Memory B cell (primary cell): ENCODE measurements at regions not wholly inside any gene's neighbourhood (a gene's known extent, or its start where the extent isn't known, plus 50 kb on each side); places are given as distances from the start of the nearest gene placed in this dataset.

Experiments
- ATAC-seq: fragments of 150-1000 bp; cut with Tn5 transposase; 2 replicates; pipeline ENCODE4 v1.10.0; 2021; ENCODE audit warnings: low read depth, mild to moderate bottlenecking, moderate library complexity
- DNase-seq, 2 donors: peaks; one replicate each; pipeline ENCODE4 v3.0.0; 2022; ENCODE audit warnings: low spot score in 2 of 2
- H3K27ac Mint-ChIP-seq: one replicate; pipeline ENCODE4 v1.8.0; 2022; ENCODE audit warnings: mild to moderate bottlenecking, moderate library complexity, mixed read lengths
- H3K27me3 Mint-ChIP-seq: one replicate; pipeline ENCODE4 v1.8.0; 2022; ENCODE audit warnings: mixed read lengths
- H3K36me3 Mint-ChIP-seq: one replicate; pipeline ENCODE4 v1.8.0; 2022; ENCODE audit warnings: mild to moderate bottlenecking, mixed read lengths
- H3K4me1 Mint-ChIP-seq: one replicate; pipeline ENCODE4 v1.8.0; 2022; ENCODE audit warnings: mixed read lengths
- H3K4me3 Mint-ChIP-seq: one replicate; pipeline ENCODE4 v1.8.0; 2022; ENCODE audit warnings: mild to moderate bottlenecking, moderate library complexity, mixed read lengths
- H3K9me3 Mint-ChIP-seq: one replicate; pipeline ENCODE4 v1.8.0; 2022; ENCODE audit warnings: mixed read lengths

DNA sequence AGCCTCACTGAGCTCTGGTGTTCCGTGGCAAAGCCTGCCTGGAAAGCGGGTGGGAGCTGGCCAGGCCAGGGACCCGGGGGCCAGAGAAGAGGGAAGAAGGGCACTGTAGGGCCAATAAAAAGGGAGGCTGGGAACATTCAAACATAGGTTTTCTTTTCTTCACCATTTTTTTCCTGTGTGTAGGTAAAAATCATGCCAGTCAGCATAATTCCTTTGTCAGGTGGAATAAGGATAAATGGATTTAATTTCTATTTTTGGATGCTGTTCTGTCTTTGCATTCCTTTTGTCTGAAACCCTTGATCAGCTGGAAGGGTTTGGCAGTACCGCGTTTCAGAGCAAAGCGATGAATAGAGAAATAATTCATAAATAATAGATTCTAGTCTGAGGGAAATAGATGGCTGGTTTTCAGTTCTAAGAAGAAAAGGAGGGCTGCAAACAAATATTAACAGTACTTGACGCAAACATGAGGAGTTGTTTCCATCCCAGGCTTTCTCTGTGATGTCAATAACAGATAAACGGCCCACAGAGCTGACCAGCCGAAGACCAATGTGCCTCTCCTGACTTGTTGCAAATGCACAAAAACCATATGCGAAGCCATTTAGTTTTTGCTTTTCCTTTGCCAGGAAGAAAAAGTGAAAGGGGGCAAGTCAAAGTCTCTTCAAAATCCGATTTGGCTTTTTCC, 384.4 kb downstream of the TSN start:
- H3K36me3 Mint-ChIP-seq, result no peaks in the 10 kb centered on the region
- no peak overlapping the region for H3K4me3 Mint-ChIP-seq
- no peaks in the 10 kb centered on the region for H3K4me1 Mint-ChIP-seq
- H3K27ac Mint-ChIP-seq, result no peak overlapping the region
- H3K27me3 Mint-ChIP-seq, result peaks cover 3% of the 10 kb centered on the region
- DNase-seq, result no peak
- peaks cover 3% of the 10 kb centered on the region for H3K9me3 Mint-ChIP-seq
- ATAC-seq, result no peak

DNA sequence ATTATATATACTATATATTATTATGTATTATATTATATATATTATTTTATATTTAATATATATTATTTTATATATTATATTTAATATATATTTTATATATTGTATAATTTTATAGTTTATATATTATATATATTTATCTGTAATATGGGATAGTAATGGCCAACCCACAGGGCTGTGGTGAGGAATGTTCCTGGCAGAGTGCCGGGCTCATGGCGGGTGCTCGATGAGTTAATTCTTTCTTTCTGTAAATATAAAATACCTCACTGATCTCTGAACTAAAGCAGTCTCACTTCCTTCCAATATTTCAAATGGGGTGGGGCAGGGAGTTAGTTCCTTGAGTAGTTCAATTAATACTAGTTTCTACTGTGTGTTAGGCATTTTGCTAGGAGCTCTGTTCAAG, 389.4 kb downstream of the TSN start:
- no peaks in the 10 kb centered on the region for H3K4me1 Mint-ChIP-seq
- H3K9me3 Mint-ChIP-seq, result peaks cover 1% of the 10 kb centered on the region
- H3K27ac Mint-ChIP-seq, result no peak overlapping the region
- H3K4me3 Mint-ChIP-seq, result no peak overlapping the region
- H3K36me3 Mint-ChIP-seq, result no peaks in the 10 kb centered on the region
- no peaks in the 10 kb centered on the region for H3K27me3 Mint-ChIP-seq
- DNase-seq (no peak), ATAC-seq (no peak)

DNA sequence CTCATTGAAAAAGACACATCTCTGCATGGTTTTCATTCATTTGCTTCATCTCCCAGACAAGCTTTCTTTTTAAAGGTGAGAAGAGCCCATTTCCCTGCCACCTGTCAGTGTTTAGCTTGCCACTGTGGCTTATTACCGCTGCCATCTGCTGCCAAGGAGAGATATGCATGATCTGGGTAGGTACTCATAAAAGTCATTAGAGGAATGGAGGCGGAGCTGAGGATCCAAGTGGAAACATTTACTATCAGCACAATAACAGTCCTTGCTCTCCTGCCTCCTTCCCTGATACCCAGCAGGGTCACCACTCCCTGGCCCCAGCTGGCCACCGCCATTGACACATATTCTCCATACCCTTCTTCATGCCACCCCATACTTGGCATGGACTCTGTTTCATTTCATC, 390.4 kb downstream of the TSN start:
- Mint-ChIP-seq H3K27ac (no peak overlapping the region), H3K27me3 (no peaks in the 10 kb centered on the region), H3K9me3 (peaks cover 1% of the 10 kb centered on the region), H3K4me1 (no peaks in the 10 kb centered on the region), H3K36me3 (no peaks in the 10 kb centered on the region), H3K4me3 (no peak overlapping the region)
- no peak for ATAC-seq
- DNase-seq, result no peak

DNA sequence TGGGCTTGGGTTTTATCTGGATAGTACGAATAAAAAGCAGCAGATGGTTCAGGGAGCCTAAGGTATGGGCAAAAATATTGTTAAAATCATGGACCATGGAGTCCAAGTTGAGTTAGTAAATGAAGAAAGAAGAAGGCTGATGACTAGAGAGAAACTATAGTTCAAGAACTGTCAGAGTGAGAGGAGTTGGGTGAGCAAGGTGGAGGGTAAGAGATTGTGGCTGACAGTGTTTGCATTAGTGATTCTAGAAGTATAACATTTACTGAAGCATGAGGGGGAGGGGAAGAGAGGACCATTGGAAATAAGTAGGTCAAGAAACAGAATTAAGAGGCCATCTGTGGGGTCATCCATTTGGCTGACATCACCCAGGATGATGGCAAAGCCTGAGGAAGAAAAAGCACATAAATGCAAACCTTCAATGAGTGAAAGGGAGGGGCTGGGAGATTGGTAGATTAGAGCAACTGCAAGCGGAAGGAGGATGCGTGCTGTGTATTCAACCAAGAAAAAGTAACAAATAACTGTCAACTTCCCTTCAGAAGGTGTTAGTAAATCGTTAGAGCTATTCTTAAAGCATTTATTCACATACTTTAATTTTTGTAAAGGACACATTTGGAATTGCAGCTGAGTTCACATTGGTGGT, 392.8 kb downstream of the TSN start:
- Mint-ChIP-seq H3K4me3 (no peak overlapping the region), H3K4me1 (no peaks in the 10 kb centered on the region), H3K9me3 (peaks cover 4% of the 10 kb centered on the region), H3K36me3 (no peaks in the 10 kb centered on the region), H3K27me3 (peaks cover 5% of the 10 kb centered on the region), H3K27ac (no peak overlapping the region)
- DNase-seq, result no peak
- no peak for ATAC-seq

DNA sequence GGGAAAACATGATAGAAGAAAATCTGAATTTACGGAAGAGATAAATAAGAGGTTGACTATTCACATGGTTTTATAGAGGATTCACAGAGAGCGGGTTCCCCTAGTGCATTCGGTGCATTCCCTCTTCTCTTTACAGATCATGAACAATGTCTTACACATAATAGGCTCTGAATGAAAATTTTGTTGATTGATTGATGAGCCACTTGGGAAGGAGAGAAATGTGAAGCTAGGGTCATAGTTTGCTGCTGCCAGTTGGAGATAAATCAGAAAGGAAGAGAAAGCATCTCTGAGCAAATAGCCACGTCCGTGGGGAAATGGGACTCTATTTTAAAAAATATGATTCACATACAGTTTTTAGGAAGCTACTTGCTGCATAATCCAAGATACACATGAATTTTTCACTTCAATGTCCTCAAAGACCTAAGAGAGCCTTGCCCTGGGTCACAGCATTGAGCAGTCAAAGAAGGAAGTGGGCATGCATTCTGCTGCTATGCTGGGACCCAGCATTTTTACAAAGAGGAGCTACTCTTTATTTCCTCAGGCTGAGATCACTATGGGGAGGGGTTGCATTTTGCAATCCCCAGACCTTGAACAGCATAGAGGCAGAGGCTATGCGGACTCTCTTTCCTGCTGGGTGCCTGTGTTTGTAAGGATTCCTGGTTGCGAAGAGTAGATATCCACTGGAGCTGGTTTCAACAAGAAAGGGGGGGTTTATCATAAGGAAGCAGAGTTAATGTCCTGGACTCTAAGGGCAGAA, 395.3 kb downstream of the TSN start:
- DNase-seq (no peak), ATAC-seq (no peak)
- Mint-ChIP-seq H3K4me1 (no peaks in the 10 kb centered on the region), H3K4me3 (no peak overlapping the region), H3K27me3 (peaks cover 5% of the 10 kb centered on the region), H3K9me3 (peaks cover 4% of the 10 kb centered on the region), H3K36me3 (no peaks in the 10 kb centered on the region), H3K27ac (no peak overlapping the region)

DNA sequence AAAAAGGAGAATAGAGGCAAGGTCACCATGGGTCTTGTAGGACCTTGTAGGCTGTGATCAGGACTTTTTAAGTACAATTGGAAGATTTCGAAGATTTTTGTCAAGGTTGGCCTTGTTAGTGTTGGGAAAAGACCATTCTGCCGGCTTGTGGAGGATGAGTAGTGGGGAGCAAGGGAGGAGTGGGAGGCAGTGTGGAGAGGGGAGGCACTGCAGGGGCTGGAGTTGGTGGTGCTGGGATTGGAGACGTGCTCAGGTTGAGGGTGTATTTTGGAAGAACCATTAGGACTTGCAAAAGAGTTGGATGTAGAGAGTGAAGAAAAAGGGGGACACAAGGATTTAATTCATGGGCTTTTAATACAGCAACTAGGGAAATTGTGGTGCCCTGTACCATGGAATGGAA, 397.1 kb downstream of the TSN start:
- peaks cover 4% of the 10 kb centered on the region for H3K9me3 Mint-ChIP-seq
- peaks cover 6% of the 10 kb centered on the region for H3K27me3 Mint-ChIP-seq
- no peaks in the 10 kb centered on the region for H3K36me3 Mint-ChIP-seq
- H3K4me3 Mint-ChIP-seq, result no peak overlapping the region
- ATAC-seq, result no peak
- DNase-seq, result no peak
- no peak overlapping the region for H3K27ac Mint-ChIP-seq
- H3K4me1 Mint-ChIP-seq, result no peaks in the 10 kb centered on the region

DNA sequence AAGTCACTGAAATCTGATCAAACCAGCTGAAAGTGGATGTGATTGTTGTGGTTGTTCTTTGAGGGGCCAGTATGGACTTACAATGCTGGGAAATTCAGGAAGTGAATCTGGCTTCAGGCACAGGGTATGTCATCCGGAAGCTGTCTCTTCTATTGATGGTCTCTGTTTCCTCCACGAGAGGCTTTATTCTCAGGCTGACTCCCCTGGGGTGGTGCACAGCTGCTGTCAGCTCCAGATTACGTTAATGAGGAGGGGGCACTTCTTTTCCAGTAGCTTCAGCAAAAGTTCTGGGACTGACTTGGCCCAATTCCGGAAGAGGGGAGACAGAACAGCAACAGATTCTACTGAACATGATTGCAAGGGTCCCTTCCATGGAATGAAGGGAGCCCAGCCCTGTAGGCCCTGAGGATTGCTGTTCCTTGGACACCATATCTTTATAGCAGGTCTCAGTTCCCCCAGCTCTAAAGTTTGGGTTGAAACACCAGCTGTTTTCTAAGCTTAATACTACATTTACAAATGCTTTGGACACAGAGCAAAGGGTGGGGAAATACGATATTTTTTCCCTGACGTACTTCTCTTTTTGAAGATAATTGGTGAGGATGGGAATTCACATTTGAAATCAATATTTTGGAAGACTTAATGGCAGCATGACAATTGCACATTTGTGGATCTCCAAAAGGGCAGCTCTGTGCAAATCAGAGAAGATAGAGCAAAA, 400.9 kb downstream of the TSN start:
- DNase-seq (no peak), ATAC-seq (no peak)
- Mint-ChIP-seq H3K9me3 (peaks cover 6% of the 10 kb centered on the region), H3K27me3 (peaks cover 10% of the 10 kb centered on the region), H3K4me3 (no peak overlapping the region), H3K36me3 (no peaks in the 10 kb centered on the region), H3K27ac (no peak overlapping the region), H3K4me1 (no peaks in the 10 kb centered on the region)

DNA sequence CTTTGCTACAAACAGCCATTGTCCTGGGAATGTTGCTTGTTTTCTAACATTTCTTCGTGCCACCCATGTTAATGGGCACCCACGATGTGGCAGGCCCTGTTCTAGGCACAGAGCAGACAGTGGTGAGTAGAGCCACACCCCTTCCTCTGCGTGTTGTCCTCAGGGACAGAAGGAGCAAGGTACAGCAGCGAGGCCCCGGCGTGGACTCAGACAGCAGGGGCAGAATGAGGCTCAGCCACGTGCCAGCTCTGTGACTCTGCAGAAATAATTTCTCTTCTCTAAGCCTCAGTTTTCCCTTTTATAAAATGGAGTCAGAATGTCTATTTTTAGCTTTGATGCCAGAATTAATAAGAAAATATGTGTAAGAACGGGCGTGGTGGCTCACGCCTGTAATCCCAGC, 401.7 kb downstream of the TSN start:
- H3K36me3 Mint-ChIP-seq, result no peaks in the 10 kb centered on the region
- H3K9me3 Mint-ChIP-seq, result peaks cover 6% of the 10 kb centered on the region
- H3K27me3 Mint-ChIP-seq, result peaks cover 10% of the 10 kb centered on the region
- H3K27ac Mint-ChIP-seq, result no peak overlapping the region
- H3K4me1 Mint-ChIP-seq, result no peaks in the 10 kb centered on the region
- ATAC-seq (no peak), DNase-seq (no peak)
- H3K4me3 Mint-ChIP-seq, result no peak overlapping the region

DNA sequence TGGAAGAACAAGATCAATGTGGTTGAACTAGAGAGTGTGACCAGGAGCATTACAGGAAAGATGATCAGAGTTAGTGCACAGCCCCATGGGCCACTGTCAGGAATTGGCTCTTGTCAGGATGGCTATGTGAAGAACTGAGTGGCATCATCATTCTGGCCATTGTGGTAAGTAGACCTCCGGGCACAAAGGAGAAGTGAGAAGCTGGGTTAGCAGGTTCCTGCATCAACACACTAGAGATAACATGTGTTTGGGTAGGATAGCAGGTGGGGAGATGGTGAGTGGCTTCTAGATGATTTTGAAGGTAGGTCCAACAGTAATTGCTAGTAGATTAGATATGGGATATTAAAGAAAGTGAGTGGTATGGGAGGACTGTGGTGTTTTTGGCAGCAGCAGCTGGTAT, 408.2 kb downstream of the TSN start:
- DNase-seq (no peak), ATAC-seq (no peak)
- H3K36me3 Mint-ChIP-seq, result no peaks in the 10 kb centered on the region
- no peaks in the 10 kb centered on the region for H3K27me3 Mint-ChIP-seq
- H3K4me1 Mint-ChIP-seq, result no peaks in the 10 kb centered on the region
- no peak overlapping the region for H3K4me3 Mint-ChIP-seq
- no peaks in the 10 kb centered on the region for H3K9me3 Mint-ChIP-seq
- H3K27ac Mint-ChIP-seq, result no peak overlapping the region

DNA sequence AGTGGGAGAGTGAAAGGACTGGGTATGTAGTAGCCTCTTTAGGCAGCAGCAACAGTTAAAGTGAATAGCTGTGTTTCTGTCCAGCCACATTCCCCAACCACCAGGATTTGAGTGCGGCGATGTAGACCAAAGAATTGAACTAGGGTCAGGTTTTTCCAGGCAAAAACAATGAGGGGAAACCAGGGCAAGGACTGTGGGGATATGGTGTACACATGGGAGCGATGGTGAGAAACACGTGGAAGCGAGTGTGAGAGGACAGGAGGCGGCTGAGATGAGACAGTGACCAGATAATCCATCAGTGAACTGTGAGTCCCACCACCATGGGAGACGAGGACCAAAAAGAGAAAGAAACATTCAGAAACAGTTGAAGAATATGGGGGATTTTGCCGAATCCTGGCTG, 409.5 kb downstream of the TSN start:
- no peak overlapping the region for H3K4me3 Mint-ChIP-seq
- no peak overlapping the region for H3K27ac Mint-ChIP-seq
- ATAC-seq (no peak), DNase-seq (no peak)
- no peaks in the 10 kb centered on the region for H3K4me1 Mint-ChIP-seq
- H3K36me3 Mint-ChIP-seq, result no peaks in the 10 kb centered on the region
- H3K27me3 Mint-ChIP-seq, result no peaks in the 10 kb centered on the region
- no peaks in the 10 kb centered on the region for H3K9me3 Mint-ChIP-seq

DNA sequence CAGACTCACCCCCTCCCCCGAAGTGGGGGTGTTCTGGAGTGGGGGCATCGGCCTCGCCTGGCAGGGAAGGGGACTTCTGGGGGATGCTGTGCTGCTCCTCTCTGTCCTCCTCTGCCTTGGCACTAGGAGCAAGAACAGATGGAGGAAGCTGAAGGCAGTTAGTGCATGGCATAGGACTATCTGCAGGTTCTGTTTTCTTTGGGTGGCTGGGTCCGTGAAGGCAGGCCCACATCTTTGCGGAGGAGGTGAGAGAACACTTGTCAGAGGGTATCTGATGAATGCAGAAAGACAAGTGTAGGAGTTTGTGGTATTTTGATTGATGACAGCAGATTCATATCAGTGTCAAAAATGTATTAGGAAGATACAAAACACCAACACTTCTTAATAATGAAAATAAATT, 411.4 kb downstream of the TSN start:
- DNase-seq (no peak), ATAC-seq (no peak)
- H3K9me3 Mint-ChIP-seq, result no peaks in the 10 kb centered on the region
- H3K27ac Mint-ChIP-seq, result no peak overlapping the region
- no peaks in the 10 kb centered on the region for H3K36me3 Mint-ChIP-seq
- no peaks in the 10 kb centered on the region for H3K27me3 Mint-ChIP-seq
- H3K4me3 Mint-ChIP-seq, result no peak overlapping the region
- no peaks in the 10 kb centered on the region for H3K4me1 Mint-ChIP-seq

DNA sequence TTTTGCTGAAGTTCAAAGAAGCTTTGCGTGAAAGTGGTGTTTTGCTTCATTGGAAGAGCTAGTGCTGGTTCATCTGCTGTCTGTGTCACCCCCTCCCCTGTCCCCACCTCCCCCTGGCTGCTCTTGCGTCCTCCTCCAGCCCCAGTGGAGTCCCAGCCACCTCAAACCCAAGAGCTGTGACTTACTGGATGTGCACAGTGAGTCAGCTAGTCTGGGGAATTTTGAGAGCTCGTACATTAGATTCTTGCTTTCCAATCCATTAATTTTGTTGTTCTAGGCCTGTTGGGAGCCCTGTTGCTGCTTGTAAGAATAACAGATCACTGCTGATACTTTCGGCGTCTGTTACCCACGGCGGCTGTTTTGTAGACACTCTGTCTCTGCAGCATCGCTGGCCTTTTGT, 412.1 kb downstream of the TSN start:
- Mint-ChIP-seq H3K4me1 (no peaks in the 10 kb centered on the region), H3K36me3 (no peaks in the 10 kb centered on the region), H3K27me3 (no peaks in the 10 kb centered on the region), H3K4me3 (no peak overlapping the region), H3K9me3 (no peaks in the 10 kb centered on the region), H3K27ac (no peak overlapping the region)
- DNase-seq, result no peak
- ATAC-seq, result no peak

DNA sequence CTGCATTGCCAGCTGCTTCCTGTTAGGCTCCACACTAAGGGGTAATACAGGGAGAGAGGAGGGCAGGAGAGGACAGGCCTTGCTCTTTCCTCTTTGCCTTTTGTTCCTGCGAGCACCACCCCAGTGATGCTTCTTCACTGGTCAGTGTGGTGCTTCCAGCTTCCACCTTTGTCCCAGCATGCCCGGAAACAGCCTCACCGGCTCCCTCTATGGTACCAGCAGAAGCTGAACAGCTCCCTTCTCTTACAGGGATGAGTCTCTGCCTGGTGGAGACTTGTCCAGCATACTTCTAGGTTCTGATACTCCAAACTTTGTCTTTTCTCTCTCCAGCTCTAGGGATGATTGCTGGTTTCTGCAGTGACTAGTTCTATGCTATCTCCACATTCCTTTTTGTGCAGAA, 413.3 kb downstream of the TSN start:
- no peaks in the 10 kb centered on the region for H3K9me3 Mint-ChIP-seq
- H3K36me3 Mint-ChIP-seq, result no peaks in the 10 kb centered on the region
- no peaks in the 10 kb centered on the region for H3K27me3 Mint-ChIP-seq
- H3K27ac Mint-ChIP-seq, result no peak overlapping the region
- H3K4me1 Mint-ChIP-seq, result no peaks in the 10 kb centered on the region
- DNase-seq (no peak), ATAC-seq (no peak)
- H3K4me3 Mint-ChIP-seq, result no peak overlapping the region

DNA sequence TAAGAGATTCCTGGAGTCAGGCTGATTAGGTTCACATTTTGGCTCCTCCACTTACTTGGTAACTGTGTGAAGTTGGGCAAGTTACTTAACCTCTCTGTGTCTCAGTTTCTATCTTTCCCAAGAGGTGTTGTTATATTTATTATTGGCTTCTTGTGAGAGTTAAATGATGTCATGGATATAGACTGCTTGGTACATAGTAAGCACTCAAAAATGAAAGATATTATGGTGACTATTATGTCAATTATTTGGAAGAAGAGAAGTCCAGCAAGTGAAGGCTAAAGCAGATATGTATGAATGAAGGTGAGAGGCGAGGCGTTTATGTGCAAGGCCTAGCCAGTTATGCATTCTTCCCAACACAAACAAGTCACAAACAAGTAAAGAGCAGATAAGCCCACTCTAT, 417.4 kb downstream of the TSN start:
- no peaks in the 10 kb centered on the region for H3K9me3 Mint-ChIP-seq
- no peaks in the 10 kb centered on the region for H3K27me3 Mint-ChIP-seq
- H3K27ac Mint-ChIP-seq, result no peak overlapping the region
- H3K4me1 Mint-ChIP-seq, result no peaks in the 10 kb centered on the region
- no peak for DNase-seq
- no peak overlapping the region for H3K4me3 Mint-ChIP-seq
- no peak for ATAC-seq
- H3K36me3 Mint-ChIP-seq, result no peaks in the 10 kb centered on the region
